CD4-positive, alpha-beta T cell treated with Interleukin-12 subunit alpha and Interleukin-12 subunit beta, for 1 hour (primary cell): ENCODE measurements at regions not wholly inside any gene's neighbourhood (a gene's known extent, or its start where the extent isn't known, plus 50 kb on each side); places are given as distances from the start of the nearest gene placed in this dataset.

Experiments
- DNase-seq: peaks from one replicate; pipeline ENCODE4 v3.0.0-alpha.2; 2020

- DNase-seq: no peak
Measured at GRCh38 chr14:61847861-61848260, 85.6 kb downstream of the SNAPC1 start.

- DNase-seq: no peak
Measured at GRCh38 chr14:61854898-61855297, 92.7 kb downstream of the SNAPC1 start.

GRCh38 chr14:61860294-61860918, 98.2 kb downstream of the SNAPC1 start:
- peak; percentile 47 for DNase-seq

GRCh38 chr14:61861320-61861865, 99.2 kb downstream of the SNAPC1 start:
- no peak for DNase-seq

- DNase-seq: no peak
Measured at GRCh38 chr14:61864329-61864898, 102.2 kb downstream of the SNAPC1 start.

GRCh38 chr14:61866932-61867920, 105.0 kb downstream of the SNAPC1 start:
- no peak for DNase-seq

GRCh38 chr14:61868846-61869245, 106.6 kb downstream of the SNAPC1 start:
- no peak for DNase-seq

GRCh38 chr14:61870163-61870562, 107.9 kb downstream of the SNAPC1 start:
- no peak for DNase-seq

GRCh38 chr14:61872452-61872851, 110.2 kb downstream of the SNAPC1 start:
- DNase-seq: no peak

GRCh38 chr14:61875483-61875882, 113.3 kb downstream of the SNAPC1 start:
- no peak for DNase-seq

GRCh38 chr14:61876362-61877034, 114.3 kb downstream of the SNAPC1 start:
- DNase-seq: no peak

- DNase-seq: no peak
Measured at GRCh38 chr14:61877035-61877390, 114.8 kb downstream of the SNAPC1 start.

GRCh38 chr14:61877768-61878167, 115.5 kb downstream of the SNAPC1 start:
- DNase-seq: no peak

GRCh38 chr14:61878931-61879330, 116.7 kb downstream of the SNAPC1 start:
- DNase-seq: no peak

- no peak for DNase-seq
Measured at GRCh38 chr14:61881046-61881445, 118.8 kb downstream of the SNAPC1 start.

GRCh38 chr14:61884711-61885110, 122.5 kb downstream of the SNAPC1 start:
- no peak for DNase-seq

- no peak for DNase-seq
Measured at GRCh38 chr14:61885203-61885961, 123.2 kb downstream of the SNAPC1 start.

GRCh38 chr14:61887628-61888027, 125.4 kb downstream of the SNAPC1 start:
- no peak for DNase-seq

- DNase-seq: peak; percentile 51
Measured at GRCh38 chr14:61889914-61890351, 127.7 kb downstream of the SNAPC1 start.

GRCh38 chr14:61891170-61891569, 128.9 kb downstream of the SNAPC1 start:
- DNase-seq: no peak

GRCh38 chr14:61891810-61892209, 129.6 kb downstream of the SNAPC1 start:
- no peak for DNase-seq

- no peak for DNase-seq
Measured at GRCh38 chr14:61893371-61893940, 131.2 kb downstream of the SNAPC1 start.
